Ishikawa (cell line): ENCODE measurements at regions not wholly inside any gene's neighbourhood (a gene's known extent, or its start where the extent isn't known, plus 50 kb on each side); places are given as distances from the start of the nearest gene placed in this dataset.

Source experiments
- CEBPB ChIP-seq: IDR thresholded peaks from 2 replicates; pipeline ENCODE4 v1.6.1; 2012
- CREB1 ChIP-seq: IDR thresholded peaks from 2 replicates; pipeline ENCODE4 v1.6.1; 2012; ENCODE audit warnings: low read depth
- EGR1 ChIP-seq: IDR thresholded peaks from 2 replicates; pipeline ENCODE4 v1.6.1; 2012
- EP300 ChIP-seq: IDR thresholded peaks from 2 replicates; pipeline ENCODE4 v1.6.1; 2012; ENCODE audit warnings: borderline replicate concordance
- FOXM1 ChIP-seq: IDR thresholded peaks from 2 replicates; pipeline ENCODE4 v1.6.1; 2012; ENCODE audit warnings: low read depth, borderline replicate concordance
- MAX ChIP-seq: IDR thresholded peaks from 2 replicates; pipeline ENCODE4 v1.6.1; 2012
- NFIC ChIP-seq: IDR thresholded peaks from 2 replicates; pipeline ENCODE4 v1.6.1; 2012
- RAD21 ChIP-seq: IDR thresholded peaks from 2 replicates; pipeline ENCODE4 v1.6.1; 2012; ENCODE audit warnings: low read depth
- REST ChIP-seq: IDR thresholded peaks from 2 replicates; pipeline ENCODE4 v1.6.1; 2012; ENCODE audit warnings: low read depth, mild to moderate bottlenecking
- TAF1 ChIP-seq: IDR thresholded peaks from 2 replicates; pipeline ENCODE4 v1.6.1; 2012; ENCODE audit warnings: low read depth, mild to moderate bottlenecking
- TCF12 ChIP-seq: IDR thresholded peaks from 2 replicates; pipeline ENCODE4 v1.6.1; 2012; ENCODE audit warnings: low read depth
- TEAD4 ChIP-seq: IDR thresholded peaks from 2 replicates; pipeline ENCODE4 v1.6.1; 2012
- USF1 ChIP-seq: IDR thresholded peaks from 2 replicates; pipeline ENCODE4 v1.6.1; 2012
- YY1 ChIP-seq: IDR thresholded peaks from 2 replicates; pipeline ENCODE4 v1.6.1; 2012; ENCODE audit warnings: low read depth
- ZBTB7A ChIP-seq: IDR thresholded peaks from 2 replicates; pipeline ENCODE4 v1.6.1; 2012; ENCODE audit warnings: low read depth

GRCh38 chr12:46486588-46486987 is 114.0 kb upstream of the SLC38A2 start:
- TF ChIP-seq EGR1: no peak
- TF ChIP-seq MAX: no peak
- TF ChIP-seq EP300: no peak
- no peak for TF ChIP-seq NFIC
- no peak for TF ChIP-seq RAD21
- TF ChIP-seq FOXM1: no peak
- TF ChIP-seq TCF12: no peak
- TF ChIP-seq CEBPB: no peak
- no peak for TF ChIP-seq ZBTB7A
- TF ChIP-seq CREB1: no peak
- TF ChIP-seq TEAD4: no peak
- TF ChIP-seq TAF1: no peak
- no peak for TF ChIP-seq YY1
- TF ChIP-seq REST: no peak
- TF ChIP-seq USF1: no peak

GRCh38 chr12:46485853-46486252 is 113.3 kb upstream of the SLC38A2 start:
- TF ChIP-seq USF1: no peak

GRCh38 chr12:46484396-46485061 is 112.0 kb upstream of the SLC38A2 start:
- TF ChIP-seq REST (no peak), FOXM1 (no peak), RAD21 (no peak), USF1 (no peak), EP300 (no peak), TCF12 (no peak), TEAD4 (no peak), CREB1 (no peak), EGR1 (no peak), TAF1 (no peak), CEBPB (no peak)

GRCh38 chr12:46483572-46484395 is 111.2 kb upstream of the SLC38A2 start:
- TF ChIP-seq YY1 (no peak), RAD21 (no peak), CEBPB (no peak), EGR1 (no peak), REST (no peak), USF1 (no peak), TAF1 (no peak), FOXM1 (no peak)
